Activated naive CD8-positive, alpha-beta T cell treated with anti-CD3 and anti-CD28 coated beads, Interleukin-2, amount 50 U/mL, for 24 hours (primary cell): ENCODE measurements at regions not wholly inside any gene's neighbourhood (a gene's known extent, or its start where the extent isn't known, plus 50 kb on each side); places are given as distances from the start of the nearest gene placed in this dataset.

Source experiments
- ATAC-seq: fragments of 150-1000 bp; cut with Tn5 transposase; one replicate; pipeline ENCODE4 v1.10.0; 2021
- DNase-seq: peaks from one replicate; pipeline ENCODE4 v3.0.0; 2021
- H3K27ac Mint-ChIP-seq: one replicate; pipeline ENCODE4 v1.8.0; 2021; ENCODE audit warnings: mild to moderate bottlenecking, mixed read lengths
- H3K27me3 Mint-ChIP-seq: one replicate; pipeline ENCODE4 v1.8.0; 2021; ENCODE audit warnings: mixed read lengths
- H3K36me3 Mint-ChIP-seq: one replicate; pipeline ENCODE4 v1.8.0; 2021; ENCODE audit warnings: low read depth, mixed read lengths
- H3K4me1 Mint-ChIP-seq: one replicate; pipeline ENCODE4 v1.8.0; 2021; ENCODE audit warnings: mixed read lengths
- H3K4me3 Mint-ChIP-seq: one replicate; pipeline ENCODE4 v1.8.0; 2021; ENCODE audit warnings: mild to moderate bottlenecking, moderate library complexity, mixed read lengths
- H3K9me3 Mint-ChIP-seq: one replicate; pipeline ENCODE4 v1.8.0; 2021; ENCODE audit warnings: mixed read lengths

DNA sequence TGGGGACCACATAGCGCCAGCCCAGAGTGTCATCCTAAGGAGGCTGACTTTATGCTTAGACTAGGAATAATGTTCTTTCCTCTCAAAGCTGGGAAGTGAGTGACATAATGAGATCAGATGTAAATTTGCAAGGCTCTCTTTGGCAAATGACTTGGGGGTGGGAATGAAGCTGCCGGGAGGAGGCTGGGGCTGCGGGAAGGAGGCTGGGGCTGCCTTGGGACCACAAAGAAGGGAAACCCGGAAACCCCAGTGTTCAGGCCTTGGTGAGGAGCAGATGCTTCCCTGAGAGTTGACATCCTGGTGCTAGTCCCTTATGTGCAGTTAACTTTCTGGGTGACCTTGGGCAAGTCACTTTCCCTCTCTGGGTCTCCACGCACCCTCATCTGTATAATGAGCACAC lies 182.0 kb downstream of the CHST1 start:
- H3K4me1 Mint-ChIP-seq: no peaks in the 10 kb centered on the region
- H3K4me3 Mint-ChIP-seq: no peak overlapping the region
- DNase-seq: no peak
- peaks cover 22% of the 10 kb centered on the region for H3K27me3 Mint-ChIP-seq
- no peak overlapping the region for H3K27ac Mint-ChIP-seq
- no peaks in the 10 kb centered on the region for H3K9me3 Mint-ChIP-seq
- ATAC-seq: no peak
- H3K36me3 Mint-ChIP-seq: no peaks in the 10 kb centered on the region

DNA sequence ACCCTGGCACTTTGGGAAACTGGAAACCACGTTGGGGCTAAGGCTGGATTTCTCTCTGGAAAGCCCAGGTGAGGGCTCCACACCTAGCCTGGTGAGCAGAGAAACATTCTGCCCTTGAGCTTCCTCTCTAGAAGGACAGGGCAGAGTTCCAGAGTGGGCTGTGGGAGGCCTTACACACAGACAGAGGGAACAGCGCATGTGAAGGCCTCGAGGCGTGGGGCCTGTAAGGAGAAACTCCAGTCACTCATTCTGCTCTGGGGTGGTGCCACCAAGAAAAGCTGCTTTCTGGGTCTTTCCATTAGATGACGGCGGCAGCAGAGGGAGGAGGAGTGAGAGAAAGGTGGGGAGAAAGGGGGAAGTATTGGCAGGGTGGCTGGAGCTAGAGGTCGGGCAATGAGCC lies 183.1 kb downstream of the CHST1 start:
- H3K9me3 Mint-ChIP-seq: no peaks in the 10 kb centered on the region
- no peaks in the 10 kb centered on the region for H3K36me3 Mint-ChIP-seq
- H3K4me1 Mint-ChIP-seq: no peaks in the 10 kb centered on the region
- no peak overlapping the region for H3K4me3 Mint-ChIP-seq
- no peak overlapping the region for H3K27ac Mint-ChIP-seq
- DNase-seq (no peak), ATAC-seq (no peak)
- peaks cover 23% of the 10 kb centered on the region for H3K27me3 Mint-ChIP-seq

DNA sequence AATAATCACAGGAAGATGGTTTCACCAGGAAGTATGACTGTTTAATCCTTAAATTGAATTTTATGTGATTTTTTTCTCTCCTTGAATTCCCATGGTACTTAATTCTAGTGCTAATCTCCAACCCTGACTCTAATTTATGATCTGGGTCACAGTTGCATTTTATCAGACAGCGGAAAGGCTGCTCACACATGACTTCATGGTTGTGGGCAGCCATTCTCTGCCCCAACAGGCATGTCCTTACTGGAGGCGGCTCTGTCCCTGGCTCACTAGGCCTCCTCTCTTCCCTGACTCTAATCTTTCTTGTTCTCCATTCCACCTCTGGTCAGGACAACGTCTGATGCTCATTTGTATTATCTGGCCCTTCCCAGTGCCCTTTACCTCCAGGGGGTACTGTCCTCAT lies 184.4 kb downstream of the CHST1 start:
- no peaks in the 10 kb centered on the region for H3K4me1 Mint-ChIP-seq
- DNase-seq (no peak), ATAC-seq (no peak)
- H3K36me3 Mint-ChIP-seq: no peaks in the 10 kb centered on the region
- peaks cover 20% of the 10 kb centered on the region for H3K27me3 Mint-ChIP-seq
- no peak overlapping the region for H3K4me3 Mint-ChIP-seq
- no peak overlapping the region for H3K27ac Mint-ChIP-seq
- no peaks in the 10 kb centered on the region for H3K9me3 Mint-ChIP-seq

DNA sequence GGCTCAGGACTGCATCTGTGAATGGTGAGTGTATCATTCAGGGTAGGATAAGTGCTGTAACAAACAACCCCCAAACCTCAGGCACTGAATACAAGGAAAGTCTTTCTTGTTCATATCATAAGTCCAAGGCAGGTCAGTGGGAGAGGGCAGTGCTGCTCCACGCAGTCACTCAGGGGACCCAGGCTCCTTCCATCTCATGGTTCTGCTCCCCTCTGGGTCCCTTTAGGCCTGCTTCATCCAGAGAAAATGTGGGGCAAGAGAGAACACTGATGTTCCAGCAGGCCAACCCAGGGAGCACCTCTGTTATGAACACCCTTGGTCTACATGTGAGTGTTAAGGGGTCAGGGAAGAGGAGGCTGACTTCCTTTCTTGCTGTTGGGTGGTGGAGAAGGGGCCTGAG lies 187.8 kb downstream of the CHST1 start:
- DNase-seq (no peak), ATAC-seq (no peak)
- Mint-ChIP-seq H3K4me1 (no peaks in the 10 kb centered on the region), H3K36me3 (no peaks in the 10 kb centered on the region), H3K4me3 (no peak overlapping the region), H3K27me3 (peaks cover 19% of the 10 kb centered on the region), H3K9me3 (no peaks in the 10 kb centered on the region), H3K27ac (no peak overlapping the region)

DNA sequence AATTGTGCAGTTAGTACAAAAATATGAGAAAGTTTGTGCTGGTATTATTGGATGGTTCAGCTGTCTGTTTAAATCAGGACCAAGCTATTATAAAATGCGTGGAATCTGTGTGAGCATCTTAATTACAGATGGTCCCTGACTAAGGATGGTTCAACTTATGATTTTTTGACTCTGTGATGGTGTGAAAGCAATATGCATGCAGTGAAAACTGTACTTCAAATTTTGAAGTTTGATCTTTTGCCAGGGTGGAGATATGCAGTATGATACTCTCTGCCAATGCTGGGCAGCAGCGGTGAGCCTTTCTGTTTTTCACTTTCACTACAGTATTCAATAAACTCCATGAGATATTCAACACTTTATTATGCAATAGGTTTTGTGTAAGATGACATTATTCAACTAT lies 189.3 kb downstream of the CHST1 start:
- Mint-ChIP-seq H3K9me3 (no peaks in the 10 kb centered on the region), H3K27ac (no peak overlapping the region), H3K4me1 (no peaks in the 10 kb centered on the region), H3K27me3 (peaks cover 15% of the 10 kb centered on the region), H3K36me3 (no peaks in the 10 kb centered on the region), H3K4me3 (no peak overlapping the region)
- DNase-seq: no peak
- no peak for ATAC-seq

DNA sequence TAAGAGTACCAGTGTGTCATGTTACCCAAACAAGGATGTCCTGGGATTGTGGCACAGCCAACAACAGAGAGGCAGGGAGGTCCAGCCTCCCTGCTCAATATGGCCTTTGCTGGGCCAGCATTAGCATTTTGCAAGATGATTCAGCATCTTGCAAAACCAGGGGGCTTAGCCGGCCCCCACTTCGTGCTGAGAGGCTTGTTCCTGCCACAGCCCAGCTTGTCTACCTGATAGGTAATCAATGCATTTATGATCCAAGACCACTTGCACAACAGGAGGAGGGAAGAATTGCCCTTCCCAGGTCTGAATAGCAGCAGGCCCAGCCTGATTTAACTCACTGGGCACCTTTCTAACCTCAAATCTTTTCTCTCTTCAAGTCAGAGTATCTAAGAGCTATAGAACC lies 189.0 kb upstream of the SYT13 start:
- peaks cover 15% of the 10 kb centered on the region for H3K27me3 Mint-ChIP-seq
- H3K27ac Mint-ChIP-seq: no peak overlapping the region
- H3K4me1 Mint-ChIP-seq: no peaks in the 10 kb centered on the region
- H3K9me3 Mint-ChIP-seq: no peaks in the 10 kb centered on the region
- no peak overlapping the region for H3K4me3 Mint-ChIP-seq
- H3K36me3 Mint-ChIP-seq: no peaks in the 10 kb centered on the region
- no peak for ATAC-seq
- DNase-seq: no peak

DNA sequence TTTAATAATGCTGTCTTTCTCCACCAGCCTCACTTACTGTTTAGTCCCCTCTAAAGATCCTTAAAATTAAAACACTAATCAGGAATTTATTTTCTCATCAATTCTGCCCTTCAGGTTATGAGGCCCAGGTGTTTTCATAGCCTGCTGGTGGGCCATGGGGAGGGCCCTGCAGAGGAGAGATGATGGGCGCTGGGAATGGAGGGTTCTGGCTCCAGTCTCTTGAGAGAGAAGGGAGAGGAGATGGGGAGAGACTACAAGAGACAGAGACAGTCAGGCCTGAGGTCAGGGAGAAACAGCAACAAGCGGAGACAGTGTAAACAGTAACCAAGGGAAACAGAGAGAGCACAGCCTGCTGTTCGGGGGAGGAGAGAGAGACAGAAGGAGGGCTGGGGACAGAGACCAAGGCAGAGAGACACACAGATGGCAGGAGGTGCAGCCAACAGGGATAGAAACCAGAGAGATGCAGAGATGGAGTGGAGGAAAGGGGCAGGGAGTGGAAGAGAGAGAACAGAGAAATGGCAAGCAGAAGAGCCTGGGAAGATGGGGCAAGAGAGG lies 187.3 kb upstream of the SYT13 start:
- Mint-ChIP-seq H3K9me3 (no peaks in the 10 kb centered on the region), H3K4me3 (no peak overlapping the region), H3K27ac (no peak overlapping the region), H3K27me3 (peaks cover 8% of the 10 kb centered on the region), H3K4me1 (no peaks in the 10 kb centered on the region), H3K36me3 (no peaks in the 10 kb centered on the region)
- ATAC-seq (no peak), DNase-seq (no peak)

DNA sequence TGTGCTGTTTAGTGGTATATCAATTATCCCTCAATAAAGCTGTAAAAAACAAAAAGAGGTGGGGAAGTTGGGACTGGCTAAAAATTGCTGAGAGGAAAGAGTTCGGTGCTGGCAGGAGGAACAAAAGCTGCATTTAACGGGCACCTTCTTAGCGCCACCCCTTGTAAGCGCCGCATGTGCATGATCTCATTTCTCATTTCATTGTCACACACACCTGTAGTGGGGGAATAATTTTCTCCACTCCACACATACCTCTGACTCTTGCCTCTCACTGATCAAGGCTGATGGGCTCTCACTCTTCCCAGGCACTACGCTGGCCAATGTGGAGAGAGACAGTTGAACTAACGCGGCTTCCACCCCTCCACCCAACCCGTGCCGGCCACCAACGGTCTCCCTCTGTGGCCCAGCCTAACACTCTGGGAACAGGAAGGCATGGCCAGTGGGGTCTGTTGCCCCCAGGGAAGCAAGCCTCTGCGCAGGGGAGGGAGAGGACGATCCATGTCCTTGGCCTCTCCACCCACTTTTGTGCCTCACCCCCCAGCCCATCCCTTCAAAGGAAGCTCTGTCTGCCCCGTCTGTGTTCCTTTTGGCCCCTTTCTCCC lies 186.7 kb upstream of the SYT13 start:
- Mint-ChIP-seq H3K4me1 (no peaks in the 10 kb centered on the region), H3K27me3 (peaks cover 8% of the 10 kb centered on the region), H3K27ac (no peak overlapping the region), H3K36me3 (no peaks in the 10 kb centered on the region), H3K4me3 (no peak overlapping the region), H3K9me3 (no peaks in the 10 kb centered on the region)
- no peak for ATAC-seq
- no peak for DNase-seq

DNA sequence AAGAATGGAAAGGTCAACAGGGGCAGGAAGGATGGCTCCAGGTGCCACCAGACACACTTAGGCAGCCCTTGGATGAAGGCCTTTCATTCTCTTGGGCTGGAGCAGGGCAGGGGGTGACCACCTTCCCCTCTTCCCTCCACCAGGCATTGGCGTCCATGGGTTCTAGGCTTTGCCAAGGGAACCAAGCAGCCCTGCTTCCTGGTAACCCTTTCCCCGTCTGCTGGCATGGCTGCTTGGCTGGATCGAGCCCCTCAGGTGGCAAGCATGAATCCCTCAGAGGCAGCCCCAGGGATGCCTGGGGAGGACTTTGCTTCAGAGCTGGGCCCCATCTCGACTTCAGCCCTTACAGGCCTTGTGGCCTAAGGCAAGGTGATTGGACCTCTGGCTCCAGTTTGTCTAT lies 185.1 kb upstream of the SYT13 start:
- Mint-ChIP-seq H3K9me3 (no peaks in the 10 kb centered on the region), H3K36me3 (no peaks in the 10 kb centered on the region), H3K4me1 (no peaks in the 10 kb centered on the region), H3K27me3 (peaks cover 6% of the 10 kb centered on the region), H3K27ac (no peak overlapping the region), H3K4me3 (no peak overlapping the region)
- DNase-seq (no peak), ATAC-seq (no peak)

DNA sequence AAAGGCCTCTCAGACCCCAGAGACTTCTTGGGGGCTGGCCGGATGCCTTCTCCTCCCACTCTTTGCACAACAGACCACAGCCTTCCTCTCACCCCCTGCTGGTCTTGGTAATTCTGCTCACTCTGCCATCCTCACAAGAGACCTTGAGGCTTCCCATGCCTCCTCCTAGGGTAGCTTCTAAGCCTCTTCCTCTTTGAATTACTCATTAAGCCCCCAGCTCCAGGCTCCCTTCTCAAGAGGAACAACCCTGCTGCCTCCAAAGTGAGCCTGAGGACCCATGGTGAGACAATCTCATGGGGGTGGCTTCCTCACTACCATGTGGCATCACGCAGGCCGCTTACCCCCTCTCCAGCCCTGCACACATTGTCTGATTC lies 184.6 kb upstream of the SYT13 start:
- no peaks in the 10 kb centered on the region for H3K4me1 Mint-ChIP-seq
- H3K4me3 Mint-ChIP-seq: no peak overlapping the region
- H3K27me3 Mint-ChIP-seq: peaks cover 6% of the 10 kb centered on the region
- DNase-seq (no peak), ATAC-seq (no peak)
- no peaks in the 10 kb centered on the region for H3K36me3 Mint-ChIP-seq
- H3K9me3 Mint-ChIP-seq: no peaks in the 10 kb centered on the region
- H3K27ac Mint-ChIP-seq: no peak overlapping the region

DNA sequence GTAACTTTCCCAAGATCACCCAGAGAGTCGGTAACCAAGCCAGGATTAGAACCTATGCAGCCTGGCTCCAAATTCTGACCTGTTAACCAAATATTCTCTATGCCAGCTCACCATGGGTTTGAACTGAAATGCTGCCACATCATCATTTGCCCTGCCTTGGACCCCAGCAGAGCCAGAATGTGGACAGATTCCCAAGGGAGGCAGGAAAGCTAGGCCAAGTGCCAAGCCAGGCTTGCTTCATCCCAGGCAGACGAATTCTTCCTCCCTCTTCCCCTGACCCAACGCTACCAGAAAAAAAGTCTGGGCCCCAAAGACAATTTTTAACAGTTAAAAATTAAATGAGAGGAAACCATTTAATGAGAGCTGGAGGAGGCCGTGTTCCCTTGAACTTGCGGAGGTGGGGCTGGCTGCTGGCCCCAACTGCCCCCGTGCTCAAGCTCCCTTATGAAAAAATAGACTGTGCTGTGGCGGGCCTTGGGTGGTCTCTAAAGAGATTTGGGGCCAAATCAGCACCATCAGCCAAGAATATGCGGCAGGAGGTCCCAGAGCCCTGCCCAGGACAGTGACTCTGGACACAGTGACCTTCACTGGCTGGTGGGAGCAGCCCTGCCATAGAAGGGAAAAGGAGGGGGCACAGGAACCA lies 184.1 kb upstream of the SYT13 start:
- H3K9me3 Mint-ChIP-seq: no peaks in the 10 kb centered on the region
- H3K27me3 Mint-ChIP-seq: peaks cover 6% of the 10 kb centered on the region
- no peak for ATAC-seq
- no peaks in the 10 kb centered on the region for H3K36me3 Mint-ChIP-seq
- no peak overlapping the region for H3K4me3 Mint-ChIP-seq
- no peaks in the 10 kb centered on the region for H3K4me1 Mint-ChIP-seq
- no peak overlapping the region for H3K27ac Mint-ChIP-seq
- DNase-seq: no peak

DNA sequence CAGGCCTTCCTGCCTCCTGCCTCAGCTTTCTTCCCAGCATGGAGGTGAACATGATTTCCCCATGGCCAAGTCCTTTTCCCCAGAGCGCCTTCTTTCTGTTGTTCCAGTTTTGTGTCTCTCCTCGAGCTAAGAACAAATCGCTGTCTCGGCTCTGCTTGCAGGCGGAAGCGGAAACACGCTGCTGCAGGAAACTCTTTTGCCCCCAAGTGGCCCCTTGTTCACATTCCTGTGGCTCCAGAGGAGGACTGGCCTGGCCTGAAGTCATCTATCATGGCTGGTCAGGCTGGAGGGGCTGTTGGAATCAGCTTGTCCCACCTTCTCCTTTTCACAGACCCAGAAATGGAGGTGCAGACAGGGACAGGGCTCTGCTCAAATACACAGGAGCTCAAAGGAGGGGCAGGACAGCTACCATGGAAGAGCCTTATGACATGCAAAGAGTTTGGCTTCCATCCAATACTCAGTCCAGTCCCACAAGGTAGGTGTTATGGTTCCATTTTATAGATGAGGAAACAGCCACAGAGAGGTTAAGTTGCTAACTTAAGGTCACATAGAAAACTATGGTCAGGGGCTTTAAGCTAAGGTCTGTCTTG lies 182.2 kb upstream of the SYT13 start:
- Mint-ChIP-seq H3K36me3 (no peaks in the 10 kb centered on the region), H3K27me3 (peaks cover 3% of the 10 kb centered on the region)

DNA sequence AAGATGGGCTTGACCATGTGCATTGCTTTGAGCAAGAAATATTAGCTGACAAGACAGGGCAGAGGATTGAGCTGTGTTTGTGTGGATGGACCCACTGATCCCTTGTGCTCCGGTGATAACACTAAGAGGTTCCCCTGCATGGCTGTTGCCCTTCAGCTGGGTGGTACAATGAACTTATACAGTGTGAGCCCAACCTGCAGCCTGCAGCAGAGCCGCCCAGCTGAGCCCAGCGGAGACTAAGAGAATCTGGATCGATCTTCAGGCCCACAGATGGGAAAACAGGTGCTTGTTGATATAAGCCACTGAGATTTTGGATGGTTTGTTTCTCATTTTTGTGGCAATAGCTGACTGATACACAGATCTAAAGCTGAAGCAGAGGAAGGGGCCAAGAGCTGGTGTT lies 177.4 kb upstream of the SYT13 start:
- Mint-ChIP-seq H3K27ac (no peak overlapping the region), H3K4me3 (no peak overlapping the region), H3K27me3 (peaks cover 2% of the 10 kb centered on the region), H3K9me3 (no peaks in the 10 kb centered on the region), H3K36me3 (no peaks in the 10 kb centered on the region), H3K4me1 (no peaks in the 10 kb centered on the region)
- ATAC-seq (no peak), DNase-seq (no peak)

More for the DNA sequence above, 182.2 kb upstream of the SYT13 start:
- Mint-ChIP-seq H3K27ac (no peak overlapping the region), H3K4me1 (no peaks in the 10 kb centered on the region), H3K9me3 (no peaks in the 10 kb centered on the region), H3K4me3 (no peak overlapping the region)
- ATAC-seq (no peak), DNase-seq (no peak)

DNA sequence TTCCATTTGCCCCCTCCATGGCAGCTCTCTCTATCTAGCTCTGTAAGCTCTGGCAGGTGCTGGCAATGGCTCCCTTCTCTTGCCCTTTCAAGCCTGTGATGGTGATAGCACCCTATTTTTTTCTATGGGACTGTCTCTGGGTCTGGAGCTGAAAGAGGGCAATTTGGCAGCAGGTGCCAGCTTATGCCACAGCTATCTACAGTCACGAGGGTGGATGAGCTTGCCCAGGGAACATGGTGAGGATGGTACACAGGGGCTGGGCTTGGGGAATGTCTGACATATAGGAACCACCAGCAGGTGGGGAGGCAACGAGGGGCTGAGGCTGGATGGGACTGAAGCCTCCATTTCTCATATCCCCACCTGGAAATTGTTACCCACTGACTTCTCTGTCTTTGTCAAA lies 175.4 kb upstream of the SYT13 start:
- H3K36me3 Mint-ChIP-seq: no peaks in the 10 kb centered on the region
- ATAC-seq: no peak
- H3K27me3 Mint-ChIP-seq: peaks cover 2% of the 10 kb centered on the region
- no peak for DNase-seq
- no peak overlapping the region for H3K4me3 Mint-ChIP-seq
- H3K4me1 Mint-ChIP-seq: no peaks in the 10 kb centered on the region
- H3K9me3 Mint-ChIP-seq: no peaks in the 10 kb centered on the region
- no peak overlapping the region for H3K27ac Mint-ChIP-seq

DNA sequence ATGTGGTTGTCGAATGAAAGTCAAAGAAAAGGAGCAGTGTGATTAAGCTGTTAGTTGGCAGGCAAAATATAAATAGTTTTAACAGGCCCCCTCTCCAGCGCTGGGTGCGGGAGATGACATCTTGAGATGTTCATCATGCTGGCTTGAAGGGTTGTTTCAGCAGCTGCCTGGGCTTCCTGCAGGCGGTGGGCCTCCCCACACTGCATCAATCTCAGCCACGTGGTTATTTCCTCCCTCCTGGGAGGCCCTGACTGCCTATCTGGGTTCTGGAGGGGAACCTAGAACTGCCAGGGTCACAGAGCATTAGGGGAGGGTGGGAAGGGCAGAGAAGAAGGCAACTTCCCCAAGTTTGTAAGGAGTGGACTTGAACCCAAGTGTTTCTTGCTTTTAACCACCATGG lies 173.3 kb upstream of the SYT13 start:
- Mint-ChIP-seq H3K36me3 (no peaks in the 10 kb centered on the region), H3K9me3 (no peaks in the 10 kb centered on the region), H3K27me3 (peaks cover 6% of the 10 kb centered on the region), H3K4me3 (no peak overlapping the region), H3K4me1 (no peaks in the 10 kb centered on the region), H3K27ac (no peak overlapping the region)
- no peak for ATAC-seq
- DNase-seq: no peak
